22Rv1 (cell line): ENCODE measurements at regions not wholly inside any gene's neighbourhood (a gene's known extent, or its start where the extent isn't known, plus 50 kb on each side); places are given as distances from the start of the nearest gene placed in this dataset.

Experiments
- ZFX ChIP-seq: fragments of 450-650 bp; IDR thresholded peaks from 2 replicates; pipeline ENCODE4 v1.6.1; 2017; ENCODE audit warnings: antibody characterized with exemption, borderline replicate concordance
- TF ChIP-seq, protein P1 (sequence below): fragments of 450-650 bp; IDR thresholded peaks from 2 replicates; pipeline ENCODE4 v1.5.1; 2017; ENCODE audit warnings: mild to moderate bottlenecking

DNA sequence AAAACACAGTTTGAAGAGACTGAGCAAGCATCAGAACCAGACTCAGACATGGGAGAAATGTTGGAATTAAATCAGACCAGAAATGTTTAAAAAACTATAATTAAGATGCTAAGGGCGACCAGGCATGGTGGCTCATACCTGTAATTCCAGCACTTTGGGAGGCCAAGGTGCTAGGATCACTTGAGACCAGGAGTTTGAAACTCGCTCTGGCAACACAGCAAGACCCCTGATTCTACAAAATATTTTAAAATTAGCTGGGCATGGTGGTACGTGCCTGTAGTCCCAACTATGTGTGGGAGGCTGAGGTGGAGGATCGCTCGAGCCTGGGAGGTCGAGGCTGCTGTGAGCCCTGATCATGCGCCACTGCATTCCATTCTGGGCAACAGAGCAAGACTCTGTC lies 160.3 kb downstream of the COPRS start:
- TF ChIP-seq, protein P1, sequence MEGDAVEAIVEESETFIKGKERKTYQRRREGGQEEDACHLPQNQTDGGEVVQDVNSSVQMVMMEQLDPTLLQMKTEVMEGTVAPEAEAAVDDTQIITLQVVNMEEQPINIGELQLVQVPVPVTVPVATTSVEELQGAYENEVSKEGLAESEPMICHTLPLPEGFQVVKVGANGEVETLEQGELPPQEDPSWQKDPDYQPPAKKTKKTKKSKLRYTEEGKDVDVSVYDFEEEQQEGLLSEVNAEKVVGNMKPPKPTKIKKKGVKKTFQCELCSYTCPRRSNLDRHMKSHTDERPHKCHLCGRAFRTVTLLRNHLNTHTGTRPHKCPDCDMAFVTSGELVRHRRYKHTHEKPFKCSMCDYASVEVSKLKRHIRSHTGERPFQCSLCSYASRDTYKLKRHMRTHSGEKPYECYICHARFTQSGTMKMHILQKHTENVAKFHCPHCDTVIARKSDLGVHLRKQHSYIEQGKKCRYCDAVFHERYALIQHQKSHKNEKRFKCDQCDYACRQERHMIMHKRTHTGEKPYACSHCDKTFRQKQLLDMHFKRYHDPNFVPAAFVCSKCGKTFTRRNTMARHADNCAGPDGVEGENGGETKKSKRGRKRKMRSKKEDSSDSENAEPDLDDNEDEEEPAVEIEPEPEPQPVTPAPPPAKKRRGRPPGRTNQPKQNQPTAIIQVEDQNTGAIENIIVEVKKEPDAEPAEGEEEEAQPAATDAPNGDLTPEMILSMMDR, result no peak
- no peak for TF ChIP-seq ZFX
